Right ventricle myocardium inferior (tissue), 1 donor: ENCODE measurements at regions not wholly inside any gene's neighbourhood (a gene's known extent, or its start where the extent isn't known, plus 50 kb on each side); places are given as distances from the start of the nearest gene placed in this dataset.
"Not testable (repeated sequence)": the region's sequence is repeated elsewhere in the genome, so short reads cannot be mapped to it uniquely, and the experiment has no call there.

Experiments
- ATAC-seq: fragments of 200-7000 bp; cut with Tn5 transposase; one replicate; pipeline ENCODE4 v1.9.1; 2020; ENCODE audit warnings: mild to moderate bottlenecking, moderate library complexity
- DNase-seq: peaks from one replicate; pipeline ENCODE4 v3.0.0; 2021; ENCODE audit errors: missing footprints
- intact Hi-C: fragments of 100-400 bp; cut with DNase I; formaldehyde crosslinking; loops from one replicate; pipeline ENCODE4 v1.11.0; 2022
- donor health status: DM: no; HTN: yes; CAD: no; lungs with severe emphysema.

- no peak for ATAC-seq
- intact Hi-C loops: no loop called here
- no peak for DNase-seq
These were observed 59.7 kb upstream of the RBFOX2 start for GRCh38 chr22:36088292-36088691.

- ATAC-seq (no peak), DNase-seq (no peak)
- intact Hi-C loops: no loop called here
These were observed 59.2 kb upstream of the RBFOX2 start for GRCh38 chr22:36087784-36088183.

GRCh38 chr22:36086629-36087254 is 58.1 kb upstream of the RBFOX2 start:
- intact Hi-C loops: no loop called here
- no peak for DNase-seq
- ATAC-seq: no peak

- intact Hi-C loops: no loop called here
- DNase-seq (no peak), ATAC-seq (no peak)
These were observed 57.5 kb upstream of the RBFOX2 start for GRCh38 chr22:36086170-36086490.

- ATAC-seq: no peak
- DNase-seq: no peak
- intact Hi-C loops: no loop called here
These were observed 57.0 kb upstream of the RBFOX2 start for GRCh38 chr22:36085476-36086169.

- no peak for ATAC-seq
- intact Hi-C loops: no loop called here
These were observed 56.1 kb upstream of the RBFOX2 start for GRCh38 chr22:36084717-36085116.

GRCh38 chr22:36083056-36083455 is 54.4 kb upstream of the RBFOX2 start:
- DNase-seq (no peak), ATAC-seq (no peak)
- intact Hi-C loops: no loop called here

More at GRCh38 chr22:36084717-36085116, 56.1 kb upstream of the RBFOX2 start:
- DNase-seq: no peak

- ATAC-seq (peak; percentile 35), DNase-seq (no peak)
- intact Hi-C loops: no loop called here
These were observed 52.4 kb upstream of the RBFOX2 start for GRCh38 chr22:36081023-36081431.

GRCh38 chr22:36080281-36080680 is 51.7 kb upstream of the RBFOX2 start:
- ATAC-seq, DNase-seq, intact Hi-C loops: not testable (repeated sequence)

GRCh38 chr22:36079041-36079440 is 50.4 kb upstream of the RBFOX2 start:
- DNase-seq (no peak), ATAC-seq (no peak)
- intact Hi-C loops: no loop called here
